Fibroblast of mammary gland (primary cell): ENCODE measurements at regions not wholly inside any gene's neighbourhood (a gene's known extent, or its start where the extent isn't known, plus 50 kb on each side); places are given as distances from the start of the nearest gene placed in this dataset.
A peak's percentile ranks its signal among the peaks of the same experiment; 100 is the strongest.

Experiments used
- DNase-seq: peaks from one replicate; pipeline ENCODE4 v3.0.0-alpha.2; 2010; ENCODE audit warnings: low read depth
- H3K4me3 ChIP-seq: 2 replicates; pipeline ENCODE4 v1.5.1; 2011; ENCODE audit warnings: low read depth, mild to moderate bottlenecking, low read length, moderate library complexity; ENCODE audit not compliant: control insufficient read depth
- CTCF ChIP-seq: conservative IDR thresholded peaks from 2 replicates; pipeline ENCODE4 v1.5.1; 2011; ENCODE audit warnings: low read depth, low read length, inconsistent platforms; ENCODE audit not compliant: control insufficient read depth, insufficient read depth

GRCh38 chr6:50145125-50145524 lies 95.4 kb upstream of the DEFB112 start:
- peak; percentile 3 for DNase-seq
- TF ChIP-seq CTCF = peak; percentile 49
- no peak overlapping the region for H3K4me3 ChIP-seq

- no peak for TF ChIP-seq CTCF
- no peak overlapping the region for H3K4me3 ChIP-seq
- peak; percentile 5 for DNase-seq
Observed at GRCh38 chr6:50147371-50147770, 97.6 kb upstream of the DEFB112 start.

- TF ChIP-seq CTCF = no peak
- no peak overlapping the region for H3K4me3 ChIP-seq
- no peak for DNase-seq
Observed at GRCh38 chr6:50180646-50181045, 130.9 kb upstream of the DEFB112 start.

- peak; percentile 0 for DNase-seq
- TF ChIP-seq CTCF = no peak
Observed at GRCh38 chr6:50185006-50185405, 135.3 kb upstream of the DEFB112 start.

GRCh38 chr6:50187351-50187921 lies 137.7 kb upstream of the DEFB112 start:
- no peak for DNase-seq
- no peak for TF ChIP-seq CTCF

More at GRCh38 chr6:50185006-50185405, 135.3 kb upstream of the DEFB112 start:
- no peak overlapping the region for H3K4me3 ChIP-seq

GRCh38 chr6:50198245-50198644 lies 148.5 kb upstream of the DEFB112 start:
- no peak overlapping the region for H3K4me3 ChIP-seq
- no peak for DNase-seq
- no peak for TF ChIP-seq CTCF

More at GRCh38 chr6:50187351-50187921, 137.7 kb upstream of the DEFB112 start:
- H3K4me3 ChIP-seq = no peak overlapping the region

- H3K4me3 ChIP-seq = no peak overlapping the region
- no peak for DNase-seq
- no peak for TF ChIP-seq CTCF
Observed at GRCh38 chr6:50202766-50203165, 153.0 kb upstream of the DEFB112 start.
